ENCODE measurements at regions not wholly inside any gene's neighbourhood (a gene's known extent, or its start where the extent isn't known, plus 50 kb on each side); places are given as distances from the start of the nearest gene placed in this dataset.

DNA sequence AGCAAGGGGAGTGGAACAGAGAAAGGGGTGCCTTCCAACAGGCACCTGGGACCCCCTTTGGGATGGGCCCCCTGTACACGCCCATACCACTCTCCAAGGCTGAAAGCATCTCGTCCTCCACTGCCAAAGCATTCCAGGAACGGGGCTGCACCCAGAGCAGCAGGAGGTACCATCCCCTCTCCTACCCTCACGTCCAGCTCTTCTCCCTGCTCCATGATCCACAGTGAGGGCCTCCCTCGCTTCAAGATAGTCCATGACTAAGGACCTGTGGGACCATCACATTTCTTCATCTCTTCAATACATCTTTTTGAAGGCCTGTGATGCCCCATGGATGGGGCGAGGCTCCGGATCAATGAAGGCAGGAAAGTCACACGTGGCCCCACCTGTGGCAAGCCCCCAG lies 209.9 kb downstream of the ANKRD60 start:
- TF ChIP-seq, protein P1, sequence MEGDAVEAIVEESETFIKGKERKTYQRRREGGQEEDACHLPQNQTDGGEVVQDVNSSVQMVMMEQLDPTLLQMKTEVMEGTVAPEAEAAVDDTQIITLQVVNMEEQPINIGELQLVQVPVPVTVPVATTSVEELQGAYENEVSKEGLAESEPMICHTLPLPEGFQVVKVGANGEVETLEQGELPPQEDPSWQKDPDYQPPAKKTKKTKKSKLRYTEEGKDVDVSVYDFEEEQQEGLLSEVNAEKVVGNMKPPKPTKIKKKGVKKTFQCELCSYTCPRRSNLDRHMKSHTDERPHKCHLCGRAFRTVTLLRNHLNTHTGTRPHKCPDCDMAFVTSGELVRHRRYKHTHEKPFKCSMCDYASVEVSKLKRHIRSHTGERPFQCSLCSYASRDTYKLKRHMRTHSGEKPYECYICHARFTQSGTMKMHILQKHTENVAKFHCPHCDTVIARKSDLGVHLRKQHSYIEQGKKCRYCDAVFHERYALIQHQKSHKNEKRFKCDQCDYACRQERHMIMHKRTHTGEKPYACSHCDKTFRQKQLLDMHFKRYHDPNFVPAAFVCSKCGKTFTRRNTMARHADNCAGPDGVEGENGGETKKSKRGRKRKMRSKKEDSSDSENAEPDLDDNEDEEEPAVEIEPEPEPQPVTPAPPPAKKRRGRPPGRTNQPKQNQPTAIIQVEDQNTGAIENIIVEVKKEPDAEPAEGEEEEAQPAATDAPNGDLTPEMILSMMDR (IDR thresholded peaks at IDR 0.05; ENCODE audit: insufficient read depth, low read length) = no peak
- TF ChIP-seq, protein P2, sequence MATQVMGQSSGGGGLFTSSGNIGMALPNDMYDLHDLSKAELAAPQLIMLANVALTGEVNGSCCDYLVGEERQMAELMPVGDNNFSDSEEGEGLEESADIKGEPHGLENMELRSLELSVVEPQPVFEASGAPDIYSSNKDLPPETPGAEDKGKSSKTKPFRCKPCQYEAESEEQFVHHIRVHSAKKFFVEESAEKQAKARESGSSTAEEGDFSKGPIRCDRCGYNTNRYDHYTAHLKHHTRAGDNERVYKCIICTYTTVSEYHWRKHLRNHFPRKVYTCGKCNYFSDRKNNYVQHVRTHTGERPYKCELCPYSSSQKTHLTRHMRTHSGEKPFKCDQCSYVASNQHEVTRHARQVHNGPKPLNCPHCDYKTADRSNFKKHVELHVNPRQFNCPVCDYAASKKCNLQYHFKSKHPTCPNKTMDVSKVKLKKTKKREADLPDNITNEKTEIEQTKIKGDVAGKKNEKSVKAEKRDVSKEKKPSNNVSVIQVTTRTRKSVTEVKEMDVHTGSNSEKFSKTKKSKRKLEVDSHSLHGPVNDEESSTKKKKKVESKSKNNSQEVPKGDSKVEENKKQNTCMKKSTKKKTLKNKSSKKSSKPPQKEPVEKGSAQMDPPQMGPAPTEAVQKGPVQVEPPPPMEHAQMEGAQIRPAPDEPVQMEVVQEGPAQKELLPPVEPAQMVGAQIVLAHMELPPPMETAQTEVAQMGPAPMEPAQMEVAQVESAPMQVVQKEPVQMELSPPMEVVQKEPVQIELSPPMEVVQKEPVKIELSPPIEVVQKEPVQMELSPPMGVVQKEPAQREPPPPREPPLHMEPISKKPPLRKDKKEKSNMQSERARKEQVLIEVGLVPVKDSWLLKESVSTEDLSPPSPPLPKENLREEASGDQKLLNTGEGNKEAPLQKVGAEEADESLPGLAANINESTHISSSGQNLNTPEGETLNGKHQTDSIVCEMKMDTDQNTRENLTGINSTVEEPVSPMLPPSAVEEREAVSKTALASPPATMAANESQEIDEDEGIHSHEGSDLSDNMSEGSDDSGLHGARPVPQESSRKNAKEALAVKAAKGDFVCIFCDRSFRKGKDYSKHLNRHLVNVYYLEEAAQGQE (IDR thresholded peaks at IDR 0.05; ENCODE audit: insufficient replicate concordance, low read depth) = no peak
- TF ChIP-seq POLR2AphosphoS5 (IDR thresholded peaks at IDR 0.05; ENCODE audit: low read depth) = no peak
